HepG2 (cell line): ENCODE measurements at regions not wholly inside any gene's neighbourhood (a gene's known extent, or its start where the extent isn't known, plus 50 kb on each side); places are given as distances from the start of the nearest gene placed in this dataset.

Experiments used
- ATF7 ChIP-seq, 2 experiments: fragments of 450-650 bp in 1 of 2; sonication (generic) in 1 of 2; formaldehyde crosslinking in 1 of 2; IDR thresholded peaks; 2 replicates each; pipeline versions ENCODE4 v1.4.0 to v1.6.1; 2016 to 2020; ENCODE audit warnings: antibody characterized with exemption in 1 of 2, mild to moderate bottlenecking in 1 of 2, missing genetic modification reagents in 1 of 2
- CEBPZ ChIP-seq: IDR thresholded peaks from 2 replicates; pipeline ENCODE4 v1.6.1; 2012; ENCODE audit warnings: low read length, improper control_type of control experiment
- ETS1 ChIP-seq: sonication (generic); formaldehyde crosslinking; IDR thresholded peaks from 2 replicates; pipeline ENCODE4 v1.4.0; 2020; ENCODE audit warnings: missing genetic modification reagents
- HMGXB4 ChIP-seq, 2 experiments: sonication (generic) in 1 of 2; formaldehyde crosslinking in 1 of 2; IDR thresholded peaks; 2 replicates each; pipeline versions ENCODE4 v1.4.0 to v1.6.1; 2018 to 2020; ENCODE audit warnings: missing genetic modification reagents in 2 of 2, borderline replicate concordance in 1 of 2, low read depth in 1 of 2, mild to moderate bottlenecking in 1 of 2, missing biosample characterization in 1 of 2
- KDM3A ChIP-seq: IDR thresholded peaks from 2 replicates; pipeline ENCODE4 v1.6.1; 2018; ENCODE audit warnings: low read depth, missing compliant biosample characterization
- POLR2G ChIP-seq: fragments of 200-400 bp; formaldehyde crosslinking; IDR thresholded peaks from 2 replicates; pipeline ENCODE4 v1.6.1; 2018; ENCODE audit warnings: mild to moderate bottlenecking, low read depth, low read length, moderate library complexity
- PRDM15 ChIP-seq: sonication (generic); formaldehyde crosslinking; IDR thresholded peaks from 2 replicates; pipeline ENCODE4 v1.4.0; 2020; ENCODE audit warnings: missing genetic modification reagents
- RBAK ChIP-seq: sonication (generic); formaldehyde crosslinking; IDR thresholded peaks from 2 replicates; pipeline ENCODE4 v1.5.1; 2020; ENCODE audit warnings: mild to moderate bottlenecking, missing genetic modification reagents
- RFX1 ChIP-seq: fragments of 450-650 bp; IDR thresholded peaks from 2 replicates; pipeline ENCODE4 v1.6.1; 2017
- SALL1 ChIP-seq: sonication (generic); formaldehyde crosslinking; IDR thresholded peaks from 2 replicates; pipeline ENCODE4 v1.8.0; 2022; ENCODE audit warnings: mild to moderate bottlenecking, missing genetic modification reagents
- TAF1 ChIP-seq: sonication (generic); formaldehyde crosslinking; IDR thresholded peaks from 2 replicates; pipeline ENCODE4 v1.4.0; 2020; ENCODE audit warnings: missing genetic modification reagents
- ZBTB26 ChIP-seq: IDR thresholded peaks from 2 replicates; pipeline ENCODE4 v1.6.1; 2016; ENCODE audit warnings: missing compliant biosample characterization, missing genetic modification reagents, borderline replicate concordance
- ZFP90 ChIP-seq: sonication (generic); formaldehyde crosslinking; IDR thresholded peaks from 2 replicates; pipeline ENCODE4 v1.8.0; 2022; ENCODE audit warnings: missing genetic modification reagents, mild to moderate bottlenecking, inconsistent platforms, borderline replicate concordance
- ZNF317 ChIP-seq: sonication (generic); formaldehyde crosslinking; IDR thresholded peaks from 2 replicates; pipeline ENCODE4 v1.5.0; 2020; ENCODE audit warnings: mild to moderate bottlenecking, missing genetic modification reagents
- ZNF576 ChIP-seq: sonication (generic); formaldehyde crosslinking; IDR thresholded peaks from 2 replicates; pipeline ENCODE4 v1.4.0; 2020; ENCODE audit warnings: mild to moderate bottlenecking, missing genetic modification reagents
- ZNF674 ChIP-seq: sonication (generic); formaldehyde crosslinking; IDR thresholded peaks from 2 replicates; pipeline ENCODE4 v1.5.0; 2020; ENCODE audit warnings: low read depth, mild to moderate bottlenecking, missing genetic modification reagents
- ZNF777 ChIP-seq: sonication (generic); formaldehyde crosslinking; IDR thresholded peaks from 2 replicates; pipeline ENCODE4 v1.4.0; 2020; ENCODE audit warnings: missing genetic modification reagents

GRCh38 chr2:145822892-145823534, 1303.1 kb upstream of the ZEB2 start (continued):
- TF ChIP-seq ETS1 (CRISPR knock-in tag) (no peak), HMGXB4 (CRISPR knock-in tag; IDR thresholded peaks at IDR 0.05; ENCODE audit: borderline replicate concordance in 1 of 2, low read depth in 1 of 2) (peak in 1 of 2 experiments; percentile 22; a peak in 1 of 4 replicates), SALL1 (CRISPR knock-in tag) (peak; percentile 53; the same call in 1 of the 2 replicates), POLR2G (0 out of 2 replicates have a peak, but pooled peaks have one; percentile 40), PRDM15 (CRISPR knock-in tag) (peak; percentile 28; the same call in 1 of the 2 replicates), ZNF777 (CRISPR knock-in tag) (no peak), ZFP90 (CRISPR knock-in tag) (peak; percentile 47; the same call in 1 of the 2 replicates), ZBTB26 (CRISPR knock-in tag) (no peak), ZNF576 (no peak), RFX1 (no peak), KDM3A (CRISPR knock-in tag) (no peak), RBAK (CRISPR knock-in tag) (no peak), ATF7 (IDR thresholded peaks at IDR 0.05) (peak; percentile 66), ATF7 (CRISPR knock-in tag; IDR thresholded peaks at IDR 0.05) (no peak), CEBPZ (no peak), ZNF317 (CRISPR knock-in tag) (peak; percentile 79; the same call in 1 of the 2 replicates), TAF1 (CRISPR knock-in tag) (no peak), ZNF674 (CRISPR knock-in tag) (no peak)
